Fibroblast of lung (primary cell): ENCODE measurements at regions not wholly inside any gene's neighbourhood (a gene's known extent, or its start where the extent isn't known, plus 50 kb on each side); places are given as distances from the start of the nearest gene placed in this dataset.

ENCODE experiments used
- EZH2 ChIP-seq: IDR thresholded peaks from 2 replicates; pipeline ENCODE4 v1.5.1; 2012; ENCODE audit warnings: low read length, control low read depth, mild to moderate bottlenecking; ENCODE audit errors: missing control alignments
- TF ChIP-seq, protein P1 (sequence below), 2 donors: IDR thresholded peaks in 1 of 2; conservative IDR thresholded peaks in 1 of 2; 1 replicate in 1 of 2; 2 replicates in 1 of 2; pipeline ENCODE4 v1.5.1; 2011 to 2012; ENCODE audit warnings: low read length in 2 of 2, control low read depth in 1 of 2, inconsistent platforms in 1 of 2, low read depth in 1 of 2, mild to moderate bottlenecking in 1 of 2

GRCh38 chr15:92724144-92724543 is 68.6 kb upstream of the FAM174B start:
- TF ChIP-seq, protein P1, sequence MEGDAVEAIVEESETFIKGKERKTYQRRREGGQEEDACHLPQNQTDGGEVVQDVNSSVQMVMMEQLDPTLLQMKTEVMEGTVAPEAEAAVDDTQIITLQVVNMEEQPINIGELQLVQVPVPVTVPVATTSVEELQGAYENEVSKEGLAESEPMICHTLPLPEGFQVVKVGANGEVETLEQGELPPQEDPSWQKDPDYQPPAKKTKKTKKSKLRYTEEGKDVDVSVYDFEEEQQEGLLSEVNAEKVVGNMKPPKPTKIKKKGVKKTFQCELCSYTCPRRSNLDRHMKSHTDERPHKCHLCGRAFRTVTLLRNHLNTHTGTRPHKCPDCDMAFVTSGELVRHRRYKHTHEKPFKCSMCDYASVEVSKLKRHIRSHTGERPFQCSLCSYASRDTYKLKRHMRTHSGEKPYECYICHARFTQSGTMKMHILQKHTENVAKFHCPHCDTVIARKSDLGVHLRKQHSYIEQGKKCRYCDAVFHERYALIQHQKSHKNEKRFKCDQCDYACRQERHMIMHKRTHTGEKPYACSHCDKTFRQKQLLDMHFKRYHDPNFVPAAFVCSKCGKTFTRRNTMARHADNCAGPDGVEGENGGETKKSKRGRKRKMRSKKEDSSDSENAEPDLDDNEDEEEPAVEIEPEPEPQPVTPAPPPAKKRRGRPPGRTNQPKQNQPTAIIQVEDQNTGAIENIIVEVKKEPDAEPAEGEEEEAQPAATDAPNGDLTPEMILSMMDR (conservative IDR thresholded peaks at IDR 0.05 in 1 of 2, IDR thresholded peaks at IDR 0.05 in 1 of 2; ENCODE audit: low read depth in 1 of 2, low read length in 2 of 2), result no peak
- no peak for TF ChIP-seq EZH2
